ACHN (cell line): ENCODE measurements at regions not wholly inside any gene's neighbourhood (a gene's known extent, or its start where the extent isn't known, plus 50 kb on each side); places are given as distances from the start of the nearest gene placed in this dataset.
"Not testable (repeated sequence)": the region's sequence is repeated elsewhere in the genome, so short reads cannot be mapped to it uniquely, and the experiment has no call there.

Experiments
- DNase-seq: peaks from one replicate; pipeline ENCODE4 v3.0.0-alpha.2; 2015
- in situ Hi-C: cut with HindIII; loops from 2 replicates; pipeline ENCODE4 v1.10.0; 2017; ENCODE audit warnings: low sequenced_read_pairs, low pct_ligation_motif_present, low pct_unique_long_range_greater_than_20kb

DNA sequence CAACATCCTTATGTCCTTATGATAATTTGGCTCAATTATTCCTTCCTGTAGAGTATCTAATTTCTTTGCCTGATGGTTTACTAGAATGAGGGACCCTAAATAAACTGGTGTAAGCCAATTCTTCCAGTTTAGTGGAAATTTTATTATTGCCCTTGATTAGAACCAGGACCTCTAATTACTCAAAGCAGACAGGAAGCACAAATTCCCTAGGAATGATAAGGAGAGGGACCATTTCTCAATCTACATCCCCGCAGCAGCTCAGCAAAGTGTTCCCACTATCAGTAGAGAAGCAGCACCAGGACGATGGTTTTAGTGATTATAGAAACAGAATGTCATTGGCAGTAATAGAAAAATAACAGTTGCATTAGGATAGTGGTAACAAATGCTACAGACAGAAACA lies 97.1 kb downstream of the PLPPR4 start:
- in situ Hi-C loops: no loop called here
- DNase-seq: no peak

DNA sequence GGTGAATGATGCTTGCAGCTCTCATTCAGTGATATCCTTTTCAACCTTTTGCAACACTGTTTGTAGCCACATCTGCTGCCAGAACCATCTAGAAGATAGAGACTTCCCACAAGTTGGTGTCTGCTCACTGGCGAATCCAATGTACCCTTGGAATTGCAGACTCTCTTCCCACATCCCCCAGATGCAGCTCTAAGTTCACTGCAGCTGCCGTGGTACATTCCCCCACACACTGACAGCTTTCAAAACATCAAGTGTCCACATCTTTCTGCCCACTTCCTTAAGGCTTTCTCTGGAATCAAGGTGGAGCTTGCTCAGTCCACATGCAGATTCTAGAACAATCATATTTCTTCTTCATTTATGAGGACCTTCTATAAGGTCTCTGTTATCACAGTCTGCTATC lies 99.2 kb downstream of the PLPPR4 start:
- DNase-seq: no peak

DNA sequence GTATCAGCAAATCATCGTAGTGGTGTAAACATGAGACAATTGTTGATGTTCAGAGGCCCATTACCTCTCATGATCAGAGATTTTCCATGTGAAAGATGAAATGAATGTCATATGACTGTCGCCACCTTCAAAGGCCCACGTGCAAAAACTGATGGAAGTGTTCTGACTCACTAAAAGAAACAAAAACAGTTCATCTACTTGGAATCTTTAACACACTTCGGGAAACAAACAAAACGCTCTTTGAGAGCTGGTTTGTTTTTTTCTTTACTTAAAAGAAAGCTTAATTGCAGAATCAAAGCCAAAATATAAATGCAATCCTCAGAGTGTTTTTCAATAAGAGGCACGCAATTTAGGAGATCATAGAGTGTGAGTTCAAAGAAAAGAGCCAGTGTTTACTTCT lies 100.8 kb downstream of the PLPPR4 start:
- DNase-seq: no peak
- in situ Hi-C loops: no loop called here

More for the DNA sequence above, 99.2 kb downstream of the PLPPR4 start:
- in situ Hi-C loops: no loop called here

DNA sequence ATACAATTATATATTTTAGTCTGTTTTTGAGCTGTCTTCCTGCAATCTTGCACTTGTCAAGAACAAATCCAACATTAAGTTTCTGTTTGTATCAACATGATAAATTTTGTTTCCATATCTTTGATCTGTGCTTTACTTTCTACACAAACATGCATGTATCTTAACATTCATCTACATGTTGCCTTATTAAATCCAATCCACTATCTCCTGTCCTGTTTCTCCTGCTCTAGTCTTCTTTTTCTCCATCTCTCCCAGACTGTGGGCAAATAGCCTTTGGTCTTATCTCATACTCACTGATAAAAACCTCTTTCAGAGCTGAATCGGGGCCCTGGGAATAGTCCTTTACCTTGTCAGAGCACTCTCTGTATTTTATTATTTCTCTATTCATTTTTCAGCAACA lies 101.3 kb downstream of the PLPPR4 start:
- in situ Hi-C loops: no loop called here
- DNase-seq: no peak

DNA sequence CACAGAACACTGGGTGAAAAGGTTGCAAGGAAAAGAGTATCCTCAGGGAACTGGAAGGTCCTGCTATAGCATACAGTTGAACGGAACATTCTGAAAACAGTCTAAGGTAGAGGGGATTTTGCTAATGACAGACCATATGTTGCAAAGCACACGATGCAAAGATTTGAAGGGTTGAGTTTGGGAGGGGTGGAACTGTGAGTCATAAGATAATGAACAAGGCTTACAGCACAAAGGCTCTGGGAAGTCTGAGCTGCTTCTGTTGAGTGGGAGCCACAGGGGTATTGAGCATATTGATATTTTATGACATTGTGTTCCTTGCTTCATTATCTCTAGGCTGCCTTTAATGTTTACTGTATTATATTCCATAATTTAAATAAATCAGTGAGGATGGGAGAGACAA lies 104.9 kb downstream of the PLPPR4 start:
- in situ Hi-C loops: no loop called here

DNA sequence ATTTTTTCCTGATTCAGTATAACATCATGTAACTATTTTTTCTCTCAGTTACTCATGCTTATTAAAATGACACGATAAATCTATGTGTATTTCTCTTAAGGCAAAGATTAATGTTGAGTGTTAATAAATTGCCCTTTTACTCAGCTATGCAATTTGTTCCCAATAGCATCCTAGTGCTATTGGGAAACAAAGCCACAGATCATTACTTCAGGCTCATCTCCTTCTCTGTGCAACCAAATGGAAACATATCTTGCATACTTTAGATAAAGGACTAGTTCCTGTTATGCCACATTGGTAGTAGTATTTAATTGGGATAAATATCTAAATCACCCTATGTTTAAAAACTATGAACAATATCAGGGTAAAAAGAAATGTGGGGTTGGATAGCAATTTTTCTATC lies 106.2 kb downstream of the PLPPR4 start:
- no peak for DNase-seq
- in situ Hi-C loops: no loop called here

More for the DNA sequence above, 104.9 kb downstream of the PLPPR4 start:
- no peak for DNase-seq

DNA sequence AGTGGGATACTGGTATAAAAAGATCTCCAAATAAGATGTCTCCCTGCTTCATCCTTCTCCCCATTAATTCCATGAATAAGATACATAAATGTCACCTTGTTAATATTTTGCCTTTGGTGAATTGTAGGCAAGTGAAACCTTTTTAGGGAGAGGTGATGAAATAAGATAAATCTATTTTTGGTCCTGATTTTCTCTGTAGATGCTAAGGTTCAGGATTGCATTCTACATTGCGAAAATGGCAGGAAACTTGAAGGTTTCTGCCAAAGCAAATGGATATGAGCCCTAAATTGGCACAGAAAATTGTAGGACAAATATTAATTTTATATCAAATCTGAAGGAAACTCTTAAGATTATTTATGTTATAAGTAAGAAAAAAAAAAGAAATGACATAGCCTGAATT lies 107.1 kb downstream of the PLPPR4 start:
- no peak for DNase-seq
- in situ Hi-C loops: no loop called here

DNA sequence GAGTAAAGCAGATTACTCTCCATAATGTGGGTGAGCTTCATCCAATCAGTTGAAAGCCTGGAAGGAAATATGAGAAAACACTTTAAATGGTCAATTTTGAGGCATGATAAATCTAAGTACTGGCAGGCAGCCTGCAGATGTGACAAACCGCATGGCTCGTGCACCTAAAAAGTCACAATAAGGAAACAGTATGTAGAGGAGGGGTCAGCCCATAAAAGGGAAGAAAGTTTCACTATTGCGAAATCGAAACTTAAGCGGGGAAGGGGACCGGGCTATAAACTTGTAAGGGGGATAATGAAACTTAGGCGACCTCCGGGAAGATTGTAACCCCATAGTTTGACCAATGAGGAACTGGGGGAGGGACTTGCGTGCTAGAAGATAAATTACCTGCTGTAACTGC lies 109.8 kb downstream of the PLPPR4 start:
- no peak for DNase-seq
- in situ Hi-C loops: no loop called here

DNA sequence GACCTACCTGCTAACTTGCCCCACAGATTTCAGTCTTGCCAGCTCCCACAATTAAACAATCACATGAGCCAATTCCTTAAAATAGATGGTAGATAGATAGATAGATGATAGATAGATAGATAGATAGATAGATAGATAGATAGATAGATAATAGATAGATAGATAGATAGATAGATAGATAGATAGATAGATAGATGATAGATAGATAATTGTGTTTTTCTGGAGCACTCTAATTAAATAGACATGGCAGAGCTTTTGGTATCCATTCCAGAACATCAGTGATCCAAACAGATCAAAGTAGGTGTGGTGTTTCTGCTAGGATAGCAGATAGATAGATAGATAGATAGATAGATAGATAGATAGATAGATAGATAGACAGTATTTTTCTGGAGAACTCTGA lies 110.4 kb downstream of the PLPPR4 start:
- DNase-seq, in situ Hi-C loops: not testable (repeated sequence)

DNA sequence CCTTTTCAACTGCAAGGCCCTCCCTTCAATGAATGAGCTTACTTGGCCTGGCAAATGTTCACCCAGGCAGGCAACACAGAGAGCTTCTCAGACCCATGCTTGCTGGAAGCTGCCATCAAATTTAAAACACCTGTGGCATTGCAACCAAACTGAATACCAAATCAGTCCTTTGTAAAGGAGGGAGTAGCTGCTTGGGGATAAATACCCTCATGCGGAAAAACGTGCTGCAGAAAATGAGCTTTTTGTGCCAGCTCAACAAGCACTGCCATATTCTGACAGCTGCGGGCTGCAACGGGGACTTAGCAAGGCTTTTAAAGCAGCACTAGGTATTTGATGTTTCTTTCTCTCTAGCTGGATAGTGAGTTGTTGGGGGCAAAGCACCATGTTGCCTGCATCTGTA lies 119.7 kb downstream of the PLPPR4 start:
- DNase-seq: no peak
- in situ Hi-C loops: no loop called here

DNA sequence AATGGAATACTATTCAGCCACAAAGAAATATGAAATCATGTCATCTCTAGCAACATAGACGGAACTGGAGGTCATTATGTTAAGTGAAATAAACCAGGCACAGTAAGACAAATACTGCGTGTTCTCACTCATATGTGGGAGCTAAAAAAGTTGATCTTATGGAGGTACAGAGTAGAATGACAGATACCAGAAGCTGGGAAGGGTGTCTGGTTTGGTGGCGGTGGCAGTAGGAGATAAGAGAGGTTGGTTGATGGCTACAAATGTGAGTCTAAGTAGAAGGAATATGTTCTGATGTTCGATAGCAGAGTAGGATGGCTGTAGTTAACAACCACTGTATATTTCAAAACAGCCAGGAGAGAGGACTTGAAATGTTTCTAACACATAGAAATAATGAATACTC lies 121.6 kb downstream of the PLPPR4 start:
- no peak for DNase-seq
- in situ Hi-C loops: no loop called here

DNA sequence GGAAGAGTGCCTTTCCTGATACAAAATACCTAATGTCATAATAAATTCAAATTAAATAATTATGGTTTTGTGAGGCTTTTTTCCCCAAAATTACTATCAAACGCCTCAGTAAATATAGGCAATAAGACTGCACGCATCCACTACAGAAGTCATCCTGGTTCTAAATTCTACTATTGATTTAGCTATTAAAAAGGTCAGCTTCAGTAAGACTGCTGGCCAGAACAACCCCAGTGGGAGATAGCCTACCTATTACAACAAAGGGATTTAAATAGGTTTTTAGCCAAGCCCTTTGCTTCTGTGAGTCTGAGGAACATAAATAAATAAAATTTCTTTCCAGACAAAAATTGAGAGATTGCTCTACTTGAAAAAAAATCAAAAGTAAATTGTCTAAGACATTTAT lies 132.1 kb downstream of the PLPPR4 start:
- in situ Hi-C loops: no loop called here
- DNase-seq: no peak

DNA sequence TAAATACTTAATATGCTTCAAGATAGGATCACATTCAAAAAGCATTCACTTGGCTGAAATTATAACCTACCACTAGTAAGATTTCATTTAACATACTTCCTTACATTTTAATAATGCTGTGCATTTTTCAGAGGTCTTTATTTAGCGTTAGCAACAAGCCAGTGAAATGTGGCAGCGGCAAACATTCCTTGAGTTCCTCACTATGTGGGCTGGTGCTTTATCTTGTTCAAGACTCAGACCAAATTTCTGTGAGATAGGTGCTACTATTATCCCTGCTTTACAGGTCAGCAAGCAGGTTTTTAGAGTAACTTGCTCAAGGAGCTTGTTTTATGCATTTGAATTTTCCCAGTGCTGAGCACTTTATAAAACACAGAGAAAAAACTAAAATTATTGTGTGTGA lies 132.7 kb downstream of the PLPPR4 start:
- in situ Hi-C loops: no loop called here
- DNase-seq: no peak

DNA sequence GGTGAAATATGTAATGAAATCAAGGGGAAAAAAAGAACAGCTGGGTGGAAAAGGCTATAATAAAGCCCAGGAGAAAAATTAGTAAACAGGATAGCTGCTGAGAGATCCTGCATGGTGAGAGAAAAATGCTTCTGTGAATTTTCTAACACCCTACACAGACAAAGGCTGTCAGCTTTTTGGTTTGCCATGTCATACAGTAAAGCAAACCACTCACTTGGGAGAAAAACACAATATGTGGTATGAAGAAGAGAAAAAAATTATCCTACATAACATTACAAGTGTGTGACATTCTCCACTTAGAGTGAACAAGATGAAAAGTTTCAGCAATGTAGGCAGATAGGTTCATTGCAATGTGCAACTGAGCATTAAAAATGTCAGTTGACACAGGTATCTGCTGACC lies 133.6 kb downstream of the PLPPR4 start:
- in situ Hi-C loops: no loop called here
- DNase-seq: no peak

DNA sequence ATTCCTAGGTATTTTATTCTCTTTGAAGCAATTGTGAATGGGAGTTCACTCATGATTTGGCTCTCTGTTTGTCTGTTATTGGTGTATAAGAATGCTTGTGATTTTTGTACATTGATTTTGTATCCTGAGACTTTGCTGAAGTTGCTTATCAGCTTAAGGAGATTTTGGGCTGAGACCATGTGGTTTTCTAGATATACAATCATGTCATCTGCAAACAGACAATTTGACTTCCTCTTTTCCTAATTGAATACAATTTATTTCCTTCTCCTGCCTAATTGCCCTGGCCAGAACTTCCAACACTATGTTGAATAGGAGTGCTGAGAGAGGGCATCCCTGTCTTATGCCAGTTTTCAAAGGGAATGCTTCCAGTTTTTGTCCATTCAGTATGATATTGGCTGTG lies 137.3 kb downstream of the PLPPR4 start:
- in situ Hi-C loops, DNase-seq: not testable (repeated sequence)

DNA sequence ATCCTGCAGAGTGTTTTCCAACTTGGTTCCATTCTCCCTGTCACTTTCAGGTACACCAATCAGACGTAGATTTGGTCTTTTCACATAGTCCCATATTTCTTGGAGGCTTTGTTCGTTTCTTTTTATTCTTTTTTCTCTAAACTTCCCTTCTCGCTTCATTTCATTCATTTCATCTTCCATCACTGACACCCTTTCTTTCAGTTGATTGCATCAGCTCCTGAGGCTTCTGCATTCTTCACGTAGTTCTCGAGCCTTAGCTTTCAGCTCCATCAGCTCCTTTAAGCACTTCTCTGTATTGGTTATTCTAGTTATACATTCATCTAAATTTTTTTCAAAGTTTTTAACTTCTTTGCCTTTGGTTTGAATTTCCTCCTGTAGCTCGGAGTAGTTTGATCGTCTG lies 140.1 kb downstream of the PLPPR4 start:
- DNase-seq, in situ Hi-C loops: not testable (repeated sequence)

DNA sequence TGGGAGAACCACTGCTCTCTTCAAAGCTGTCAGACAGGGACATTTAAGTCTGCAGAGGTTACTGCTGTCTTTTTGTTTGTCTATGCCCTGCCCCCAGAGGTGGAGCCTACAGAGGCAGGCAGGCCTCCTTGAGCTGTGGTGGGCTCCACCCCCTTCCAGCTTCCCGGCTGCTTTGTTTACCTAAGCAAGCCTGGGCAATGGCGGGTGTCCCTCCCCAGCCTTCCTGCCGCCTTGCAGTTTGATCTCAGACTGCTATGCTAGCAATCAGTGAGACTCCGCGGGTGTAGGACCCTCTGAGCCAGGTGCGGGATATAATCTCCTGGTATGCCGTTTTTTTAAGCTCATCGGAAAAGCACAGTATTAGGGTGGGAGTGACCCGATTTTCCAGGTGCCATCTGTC lies 141.0 kb downstream of the PLPPR4 start:
- DNase-seq: not testable (repeated sequence)

DNA sequence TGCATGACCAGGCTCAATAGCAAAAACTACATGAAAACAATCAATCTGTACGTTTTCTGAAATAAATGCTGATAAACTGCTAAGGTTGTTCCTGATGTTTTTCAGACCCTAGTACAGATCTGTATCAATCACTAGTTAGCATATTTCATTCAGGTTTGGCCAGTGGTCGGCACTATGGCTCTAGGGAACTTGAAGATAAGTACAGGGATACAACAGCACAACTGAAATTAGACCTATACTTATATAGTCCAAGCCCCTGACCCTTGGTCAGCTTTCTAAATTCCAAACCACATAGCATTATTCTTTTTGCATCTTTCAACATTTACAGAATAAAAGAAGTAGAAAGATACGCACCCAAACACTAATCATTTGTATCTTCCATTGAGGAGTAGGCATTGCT lies 142.7 kb downstream of the PLPPR4 start:
- DNase-seq: no peak
- in situ Hi-C loops: no loop called here

More for the DNA sequence above, 141.0 kb downstream of the PLPPR4 start:
- in situ Hi-C loops: not testable (repeated sequence)

DNA sequence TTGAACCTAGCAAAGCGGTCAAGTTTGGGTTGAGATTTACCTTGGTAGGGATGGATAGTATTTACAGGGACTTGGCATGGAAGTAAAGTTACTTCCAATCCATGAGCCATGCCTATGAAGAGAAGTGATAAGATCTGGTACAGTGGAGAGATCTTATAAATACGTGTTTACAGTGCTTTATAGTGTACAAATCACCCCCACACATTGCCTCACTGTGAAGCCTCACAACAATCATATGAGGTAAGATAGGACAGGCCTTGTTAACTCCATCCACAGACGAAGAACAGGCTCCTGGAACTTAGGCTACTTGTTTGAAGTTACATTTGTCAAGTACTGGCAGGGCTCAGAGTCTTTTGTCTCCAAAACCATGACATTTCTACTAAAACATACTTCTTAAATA lies 159.8 kb downstream of the PLPPR4 start:
- in situ Hi-C loops: no loop called here
- no peak for DNase-seq

DNA sequence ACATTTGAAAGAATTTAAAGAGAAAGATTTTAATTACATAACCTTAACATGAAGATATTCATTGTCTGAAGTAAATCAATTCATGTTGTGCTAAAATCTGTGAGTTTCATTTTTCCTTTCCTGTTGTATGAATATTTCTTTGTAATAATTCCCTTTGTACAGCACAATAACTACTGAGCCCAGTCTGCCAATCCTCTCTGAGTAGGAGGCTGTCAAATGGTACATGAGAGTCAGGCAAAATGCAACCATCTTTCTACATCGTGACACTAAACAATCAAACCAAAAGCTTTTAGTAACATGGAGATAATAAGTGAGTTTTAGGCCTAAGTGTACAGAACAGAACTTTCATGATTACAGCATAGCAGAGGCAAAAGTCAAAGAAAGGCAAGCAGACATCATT lies 165.5 kb downstream of the PLPPR4 start:
- in situ Hi-C loops: no loop called here
- DNase-seq: no peak

DNA sequence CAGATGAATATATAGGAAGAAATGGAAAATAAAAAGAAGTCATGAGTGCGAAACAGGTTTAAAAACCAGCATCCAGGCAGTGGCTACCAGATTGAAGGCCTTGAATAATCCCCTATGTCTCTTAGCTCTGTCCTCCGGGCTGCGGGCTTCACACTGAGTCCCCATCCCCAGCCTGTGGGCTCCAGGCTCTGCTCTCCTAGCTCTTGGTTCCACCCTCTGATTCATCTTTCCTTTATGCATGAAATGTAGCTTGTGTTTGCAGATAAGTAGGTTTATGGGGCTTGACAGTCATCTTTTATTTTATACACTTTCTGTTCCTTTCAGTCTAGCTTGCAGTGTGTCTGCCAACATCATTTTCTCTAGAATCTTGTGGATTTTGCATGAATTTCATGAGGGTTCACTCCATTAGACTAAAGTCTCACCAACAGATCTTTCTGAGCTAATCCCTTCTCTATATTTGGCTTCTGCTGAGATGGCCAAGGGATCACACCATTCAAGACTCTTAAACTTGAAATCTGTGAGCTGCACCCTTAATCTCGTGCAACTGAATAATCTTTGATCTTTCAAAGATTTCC lies 174.5 kb downstream of the PLPPR4 start:
- in situ Hi-C loops: no loop called here
- no peak for DNase-seq
